ENCODE measurements at regions not wholly inside any gene's neighbourhood (a gene's known extent, or its start where the extent isn't known, plus 50 kb on each side); places are given as distances from the start of the nearest gene placed in this dataset.
"Not testable (repeated sequence)": the region's sequence is repeated elsewhere in the genome, so short reads cannot be mapped to it uniquely, and the experiment has no call there.

- intact Hi-C loops (cut with micrococcal nuclease) = no loop called here
- no peaks in the 10 kb centered on the region for H3K36me3 ChIP-seq
- TF ChIP-seq CTCF (IDR thresholded peaks at IDR 0.05; ENCODE audit: borderline replicate concordance) = no peak
- no peaks in the 10 kb centered on the region for H3K4me1 ChIP-seq
- H3K9me3 ChIP-seq (replicated peaks) = no peaks in the 10 kb centered on the region
- H3K27ac ChIP-seq (replicated peaks) = no peak overlapping the region
- no peak for DNase-seq
- no peak overlapping the region for H3K4me3 ChIP-seq
- no peaks in the 10 kb centered on the region for H3K27me3 ChIP-seq (ENCODE audit: low read depth)
Measured at GRCh38 chr6:15816661-15817060, 153.8 kb upstream of the DTNBP1 start.

- H3K27ac ChIP-seq (replicated peaks); H3K4me1 ChIP-seq; DNase-seq; H3K9me3 ChIP-seq (replicated peaks); H3K36me3 ChIP-seq; H3K27me3 ChIP-seq (ENCODE audit: low read depth); intact Hi-C loops (cut with micrococcal nuclease); H3K4me3 ChIP-seq: not testable (repeated sequence)
Measured at GRCh38 chr6:15813698-15814097, 150.9 kb upstream of the DTNBP1 start.

GRCh38 chr6:15811107-15811506 lies 148.3 kb upstream of the DTNBP1 start:
- no peaks in the 10 kb centered on the region for H3K36me3 ChIP-seq
- intact Hi-C loops (cut with micrococcal nuclease) = no loop called here
- H3K27me3 ChIP-seq (ENCODE audit: low read depth) = no peaks in the 10 kb centered on the region
- no peaks in the 10 kb centered on the region for H3K4me1 ChIP-seq
- no peak for DNase-seq
- no peak for TF ChIP-seq CTCF (IDR thresholded peaks at IDR 0.05; ENCODE audit: borderline replicate concordance)
- H3K9me3 ChIP-seq (replicated peaks) = no peaks in the 10 kb centered on the region
- H3K4me3 ChIP-seq = no peak overlapping the region
- H3K27ac ChIP-seq (replicated peaks) = no peak overlapping the region

GRCh38 chr6:15810618-15811017 lies 147.8 kb upstream of the DTNBP1 start:
- Histone ChIP-seq H3K27ac (replicated peaks) (no peak overlapping the region), H3K9me3 (replicated peaks) (no peaks in the 10 kb centered on the region), H3K36me3 (no peaks in the 10 kb centered on the region), H3K4me1 (no peaks in the 10 kb centered on the region), H3K4me3 (no peak overlapping the region), H3K27me3 (ENCODE audit: low read depth) (no peaks in the 10 kb centered on the region)
- intact Hi-C loops (cut with micrococcal nuclease) = no loop called here
- DNase-seq = no peak
- no peak for TF ChIP-seq CTCF (IDR thresholded peaks at IDR 0.05; ENCODE audit: borderline replicate concordance)

- DNase-seq = no peak
- Histone ChIP-seq H3K4me3 (no peak overlapping the region), H3K27ac (replicated peaks) (no peak overlapping the region), H3K27me3 (ENCODE audit: low read depth) (no peaks in the 10 kb centered on the region), H3K9me3 (replicated peaks) (no peaks in the 10 kb centered on the region), H3K4me1 (no peaks in the 10 kb centered on the region), H3K36me3 (no peaks in the 10 kb centered on the region)
- TF ChIP-seq CTCF (IDR thresholded peaks at IDR 0.05; ENCODE audit: borderline replicate concordance) = no peak
- intact Hi-C loops (cut with micrococcal nuclease) = no loop called here
Measured at GRCh38 chr6:15809367-15809766, 146.5 kb upstream of the DTNBP1 start.

GRCh38 chr6:15804164-15805154 lies 141.6 kb upstream of the DTNBP1 start:
- no peak for DNase-seq
- intact Hi-C loops (cut with micrococcal nuclease) = no loop called here
- Histone ChIP-seq H3K9me3 (replicated peaks) (no peaks in the 10 kb centered on the region), H3K27me3 (ENCODE audit: low read depth) (no peaks in the 10 kb centered on the region), H3K36me3 (no peaks in the 10 kb centered on the region), H3K4me3 (no peak overlapping the region), H3K4me1 (no peaks in the 10 kb centered on the region), H3K27ac (replicated peaks) (no peak overlapping the region)
- TF ChIP-seq CTCF (IDR thresholded peaks at IDR 0.05; ENCODE audit: borderline replicate concordance) = no peak
